ENCODE measurements at regions not wholly inside any gene's neighbourhood (a gene's known extent, or its start where the extent isn't known, plus 50 kb on each side); places are given as distances from the start of the nearest gene placed in this dataset.

DNA sequence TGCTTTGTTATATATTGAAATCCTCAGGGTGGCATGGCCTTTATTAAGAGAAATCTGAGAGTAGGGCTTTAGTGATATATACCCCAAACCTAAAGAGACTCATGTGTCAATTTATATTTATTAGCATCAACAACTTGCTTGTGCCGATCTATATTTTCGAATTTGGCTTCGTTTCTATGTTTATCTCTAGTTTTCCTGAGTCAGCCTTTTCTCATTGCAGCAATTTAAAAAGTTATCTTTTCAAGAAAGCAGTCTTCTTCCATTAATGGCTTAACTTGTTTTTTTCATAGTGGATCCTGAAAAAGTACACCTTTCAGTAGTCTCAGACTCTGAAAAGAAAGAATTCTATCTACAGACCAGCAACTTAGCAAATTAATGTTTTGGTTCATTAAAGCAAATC, 99.9 kb upstream of the KCNN2 start:
- TF ChIP-seq POLR2AphosphoS5 (IDR thresholded peaks at IDR 0.05; ENCODE audit: low read depth, low read length) (no peak), POLR2A (IDR thresholded peaks at IDR 0.05; ENCODE audit: low read depth, low read length) (no peak), TAF1 (IDR thresholded peaks at IDR 0.05; ENCODE audit: borderline replicate concordance, low read depth, low read length) (no peak)

Data from GM12892 (cell line).